ENCODE measurements at regions not wholly inside any gene's neighbourhood (a gene's known extent, or its start where the extent isn't known, plus 50 kb on each side); places are given as distances from the start of the nearest gene placed in this dataset.

DNA sequence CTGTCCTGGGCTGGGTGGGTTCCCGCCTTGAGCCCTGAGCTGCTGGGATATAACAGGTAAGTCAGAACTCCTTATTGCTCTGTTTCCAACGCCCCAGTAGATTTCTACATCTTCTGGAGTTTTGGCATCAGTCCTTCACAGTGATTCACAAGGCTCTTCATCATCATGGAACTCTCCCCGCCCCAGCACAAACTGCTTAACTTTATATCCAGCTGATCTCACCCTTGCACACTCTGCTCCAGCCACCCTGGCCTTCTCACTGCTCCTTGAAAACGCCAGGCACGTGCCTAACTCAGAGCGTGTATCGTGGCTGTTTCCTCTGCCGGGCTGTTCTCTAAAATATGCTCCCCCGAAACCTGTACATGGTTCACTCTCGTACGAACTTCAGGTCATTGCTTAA is 264.9 kb downstream of the NOVA1 start:
- TF ChIP-seq, protein P1, sequence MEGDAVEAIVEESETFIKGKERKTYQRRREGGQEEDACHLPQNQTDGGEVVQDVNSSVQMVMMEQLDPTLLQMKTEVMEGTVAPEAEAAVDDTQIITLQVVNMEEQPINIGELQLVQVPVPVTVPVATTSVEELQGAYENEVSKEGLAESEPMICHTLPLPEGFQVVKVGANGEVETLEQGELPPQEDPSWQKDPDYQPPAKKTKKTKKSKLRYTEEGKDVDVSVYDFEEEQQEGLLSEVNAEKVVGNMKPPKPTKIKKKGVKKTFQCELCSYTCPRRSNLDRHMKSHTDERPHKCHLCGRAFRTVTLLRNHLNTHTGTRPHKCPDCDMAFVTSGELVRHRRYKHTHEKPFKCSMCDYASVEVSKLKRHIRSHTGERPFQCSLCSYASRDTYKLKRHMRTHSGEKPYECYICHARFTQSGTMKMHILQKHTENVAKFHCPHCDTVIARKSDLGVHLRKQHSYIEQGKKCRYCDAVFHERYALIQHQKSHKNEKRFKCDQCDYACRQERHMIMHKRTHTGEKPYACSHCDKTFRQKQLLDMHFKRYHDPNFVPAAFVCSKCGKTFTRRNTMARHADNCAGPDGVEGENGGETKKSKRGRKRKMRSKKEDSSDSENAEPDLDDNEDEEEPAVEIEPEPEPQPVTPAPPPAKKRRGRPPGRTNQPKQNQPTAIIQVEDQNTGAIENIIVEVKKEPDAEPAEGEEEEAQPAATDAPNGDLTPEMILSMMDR (IDR thresholded peaks at IDR 0.05; ENCODE audit: low read depth, low read length, poor library complexity, severe bottlenecking): no peak
- TF ChIP-seq EZH2phosphoT487 (IDR thresholded peaks at IDR 0.05; ENCODE audit: borderline replicate concordance, low read length): no peak

Measured in DOHH2 (cell line).